Mesodermal cell (in vitro differentiated cells): ENCODE measurements at regions not wholly inside any gene's neighbourhood (a gene's known extent, or its start where the extent isn't known, plus 50 kb on each side); places are given as distances from the start of the nearest gene placed in this dataset.

Experiments used
- H3K27ac ChIP-seq: 2 replicates; pipeline ENCODE4 v1.7.0; 2013; ENCODE audit warnings: mild to moderate bottlenecking, low read depth, low read length, moderate library complexity; ENCODE audit not compliant: severe bottlenecking
- H3K36me3 ChIP-seq: 2 replicates; pipeline ENCODE4 v1.7.1; 2013; ENCODE audit warnings: mild to moderate bottlenecking, low read length, moderate library complexity; ENCODE audit not compliant: control insufficient read depth, insufficient read depth
- H3K4me1 ChIP-seq: one replicate; pipeline ENCODE4 v1.7.1; 2013; ENCODE audit warnings: mild to moderate bottlenecking, low read length; ENCODE audit not compliant: insufficient read depth, control insufficient read depth, poor library complexity, severe bottlenecking
- H3K4me3 ChIP-seq: 2 replicates; pipeline ENCODE4 v1.7.0; 2013; ENCODE audit warnings: low read length, control low read depth, mild to moderate bottlenecking; ENCODE audit not compliant: insufficient read depth, poor library complexity, severe bottlenecking; ENCODE audit errors: extremely low read depth
- H3K9me3 ChIP-seq: 2 replicates; pipeline ENCODE4 v1.7.1; 2013; ENCODE audit warnings: mild to moderate bottlenecking, low read length, moderate library complexity; ENCODE audit not compliant: control insufficient read depth
- WGBS, 2 experiments: methylation state at CpG; one replicate each; pipeline ENCODE4 v1.1.5; 2013; ENCODE audit warnings: missing lambda C conversion rate in 2 of 2; ENCODE audit not compliant: insufficient coverage in 2 of 2; 5-methylcytosine and 5-hydroxymethylcytosine counted together

GRCh38 chr12:108076556-108076955, 52.5 kb upstream of the WSCD2 start:
- no peak overlapping the region for H3K27ac ChIP-seq
- no peaks in the 10 kb centered on the region for H3K4me1 ChIP-seq
- H3K4me3 ChIP-seq: no peak overlapping the region
- H3K9me3 ChIP-seq: no peaks in the 10 kb centered on the region
- H3K36me3 ChIP-seq: no peaks in the 10 kb centered on the region
- 82 to 90% methylated on average over 4 to 5 of the region's 5 CpGs for WGBS, 2 experiments

GRCh38 chr12:108078428-108078827, 50.7 kb upstream of the WSCD2 start:
- Histone ChIP-seq H3K36me3 (no peaks in the 10 kb centered on the region), H3K27ac (no peak overlapping the region), H3K9me3 (no peaks in the 10 kb centered on the region), H3K4me1 (no peaks in the 10 kb centered on the region), H3K4me3 (no peak overlapping the region)
- 93% methylated on average over 2 of the region's 3 CpGs; no CpG with 5 or more reads in 1 of the 2 experiments for WGBS, 2 experiments
